Fibroblast of skin of left quadriceps (primary cell): ENCODE measurements at regions not wholly inside any gene's neighbourhood (a gene's known extent, or its start where the extent isn't known, plus 50 kb on each side); places are given as distances from the start of the nearest gene placed in this dataset.
"Not testable (repeated sequence)": the region's sequence is repeated elsewhere in the genome, so short reads cannot be mapped to it uniquely, and the experiment has no call there.

Source experiments
- DNase-seq, 2 experiments: peaks; one replicate each; pipeline ENCODE4 v3.0.0-alpha.2; 2013; ENCODE audit warnings: low read depth in 2 of 2

DNA sequence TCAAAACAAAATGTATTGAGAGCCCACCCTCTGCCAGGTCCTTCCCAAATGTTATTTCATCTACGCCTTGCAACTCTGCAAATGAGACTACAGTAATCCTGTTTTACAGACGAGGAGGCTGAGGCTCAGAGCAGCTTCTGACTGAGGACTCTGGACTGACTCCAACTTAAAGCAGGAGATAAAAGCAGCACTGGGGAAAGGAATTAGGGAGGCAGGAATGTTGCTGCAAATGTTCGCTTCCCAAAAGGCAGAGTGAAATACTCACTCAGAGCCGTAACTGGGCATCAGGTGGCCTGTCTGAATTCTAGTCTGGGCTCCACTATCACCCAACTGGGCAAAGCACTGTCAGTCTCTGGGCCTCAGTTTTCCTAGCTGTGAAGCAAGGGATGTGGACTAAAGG, 94.7 kb upstream of the SRD5A3 start:
- DNase-seq: no peak

DNA sequence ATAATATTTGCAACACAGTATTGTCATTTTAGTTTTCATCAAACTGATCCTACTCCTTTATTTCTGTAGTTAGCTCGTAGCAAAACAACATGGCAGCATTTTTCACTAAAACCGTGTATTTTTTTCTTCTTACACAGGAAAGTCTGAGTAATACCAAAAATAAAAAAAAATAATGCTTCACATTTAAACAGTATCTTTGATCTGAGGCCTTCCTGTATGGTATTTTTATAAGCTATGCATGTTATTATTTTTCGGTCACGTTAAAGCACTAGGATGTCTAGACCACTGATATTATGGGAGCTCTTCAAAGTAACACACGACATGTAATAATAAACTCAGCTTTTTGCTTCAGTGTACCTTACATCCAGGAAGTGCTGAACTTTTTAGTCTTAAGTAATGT, 94.1 kb upstream of the SRD5A3 start:
- DNase-seq: no peak

DNA sequence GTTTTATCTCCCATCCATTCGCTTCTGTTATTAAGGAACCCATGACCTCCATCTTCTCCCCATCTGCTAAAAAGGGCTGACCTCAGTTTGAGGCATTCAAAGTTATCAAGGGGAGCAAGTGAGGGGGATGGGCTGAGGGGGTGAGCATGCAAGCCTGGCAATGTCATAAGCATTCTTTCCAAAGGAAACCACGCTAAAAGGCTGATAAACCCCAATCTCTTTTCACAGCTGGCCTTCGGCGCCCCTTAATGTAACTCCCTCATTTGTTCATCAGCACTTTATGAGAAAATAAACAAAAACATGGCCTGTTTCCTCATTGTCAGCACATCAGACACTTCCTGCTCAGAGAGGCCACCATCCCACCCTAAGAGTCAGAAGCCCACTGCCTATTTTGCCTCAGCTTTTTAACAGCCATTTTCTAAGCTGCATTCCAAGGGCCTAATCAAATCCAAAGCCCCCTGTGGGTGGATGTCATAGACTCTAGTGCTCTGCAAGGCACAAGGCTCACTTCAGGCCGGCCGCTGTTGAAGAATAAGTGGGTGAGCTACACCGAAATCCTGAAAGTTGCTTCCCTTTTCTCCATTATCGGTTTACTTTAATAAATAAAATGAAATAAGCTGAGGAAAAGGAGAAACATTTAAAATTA, 92.0 kb upstream of the SRD5A3 start:
- DNase-seq: no peak

DNA sequence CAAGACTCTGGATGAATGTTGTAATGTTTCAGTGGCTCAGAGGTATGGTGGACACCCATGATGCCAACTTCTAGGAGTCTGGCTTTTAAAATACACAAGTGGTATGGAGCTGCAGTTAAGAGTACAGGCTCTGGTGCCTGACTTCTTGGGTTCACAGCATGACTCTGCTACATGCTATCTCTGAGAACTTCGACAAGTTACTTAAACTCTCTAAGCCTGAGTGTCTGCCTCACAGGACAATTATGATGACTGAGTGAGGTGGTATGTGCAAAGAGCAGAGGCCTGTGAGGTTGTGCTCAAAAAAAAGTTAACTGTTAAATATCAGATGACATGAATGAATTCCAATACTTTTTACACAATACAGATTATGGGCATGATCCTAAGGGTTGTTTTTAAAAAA, 90.9 kb upstream of the SRD5A3 start:
- DNase-seq: peak; percentile 39 to 43

DNA sequence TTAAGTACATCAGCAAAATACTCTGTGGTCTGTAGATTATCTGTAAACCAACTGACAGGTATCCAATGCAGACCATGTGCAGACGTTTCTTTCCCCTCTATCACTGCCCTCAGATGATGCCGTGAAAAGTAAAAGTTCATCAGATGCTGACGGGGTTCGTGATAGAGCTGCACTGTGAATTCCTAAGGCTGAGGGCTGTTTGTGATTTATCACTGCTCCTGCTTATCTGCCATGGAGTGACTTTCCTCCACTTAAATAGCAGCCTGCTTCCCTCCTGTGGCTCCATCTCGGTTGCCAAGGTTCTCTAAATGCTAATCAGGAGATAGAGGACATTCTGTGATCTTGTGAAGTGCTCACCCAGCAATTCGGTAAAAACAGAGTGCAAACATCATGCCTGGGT, 89.3 kb upstream of the SRD5A3 start:
- no peak for DNase-seq

DNA sequence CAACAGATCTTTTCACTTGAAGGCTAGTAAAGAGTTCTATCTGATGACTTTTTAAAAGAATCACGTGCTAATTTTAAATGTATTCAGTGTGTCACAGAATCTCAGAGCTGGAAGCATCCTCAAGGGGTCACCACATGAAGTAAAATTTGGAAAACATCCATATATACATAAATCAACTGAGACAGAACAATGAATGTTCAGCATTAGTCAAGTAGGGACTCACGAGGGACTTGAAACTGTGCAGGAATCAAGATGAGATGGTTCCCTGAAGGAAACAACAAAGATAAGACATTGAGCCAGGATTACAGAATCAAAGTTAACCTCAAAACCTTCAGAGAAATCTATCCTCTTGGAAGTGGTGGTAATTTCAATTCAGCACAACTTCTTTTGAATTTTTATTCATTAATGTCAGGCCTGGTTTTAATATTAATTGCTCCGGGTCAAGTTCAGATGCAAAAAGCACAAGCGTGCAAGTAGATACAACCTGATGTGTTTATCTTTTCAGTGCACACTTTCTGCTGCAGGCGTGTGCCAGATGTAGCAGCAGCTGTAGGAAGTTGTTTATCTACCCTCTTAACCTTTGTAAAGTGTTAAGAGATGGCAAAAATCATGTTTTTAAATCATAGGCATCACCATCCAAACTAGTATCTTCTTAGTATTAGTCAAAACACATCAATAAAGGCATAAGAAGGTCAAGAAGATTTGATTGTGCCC, 87.7 kb upstream of the SRD5A3 start:
- no peak for DNase-seq

DNA sequence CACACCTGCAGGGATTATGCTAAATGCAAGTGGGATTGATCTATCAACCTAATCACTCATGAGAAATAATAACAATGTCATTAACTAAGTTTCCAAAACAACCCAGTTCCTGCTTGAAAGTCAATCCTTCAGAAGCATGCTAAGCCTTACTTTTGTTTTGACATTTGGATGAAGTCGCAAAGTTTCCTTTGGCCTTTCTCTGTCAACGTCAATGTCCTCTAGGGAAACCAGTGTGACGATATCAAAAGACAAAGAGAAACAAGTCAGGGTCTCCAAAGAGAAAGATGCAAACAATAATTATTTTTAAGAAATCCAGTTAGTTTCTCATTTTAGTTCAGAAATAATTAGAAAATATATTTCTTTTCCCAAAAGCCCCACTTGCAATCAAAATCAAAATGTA, 86.7 kb upstream of the SRD5A3 start:
- no peak for DNase-seq

DNA sequence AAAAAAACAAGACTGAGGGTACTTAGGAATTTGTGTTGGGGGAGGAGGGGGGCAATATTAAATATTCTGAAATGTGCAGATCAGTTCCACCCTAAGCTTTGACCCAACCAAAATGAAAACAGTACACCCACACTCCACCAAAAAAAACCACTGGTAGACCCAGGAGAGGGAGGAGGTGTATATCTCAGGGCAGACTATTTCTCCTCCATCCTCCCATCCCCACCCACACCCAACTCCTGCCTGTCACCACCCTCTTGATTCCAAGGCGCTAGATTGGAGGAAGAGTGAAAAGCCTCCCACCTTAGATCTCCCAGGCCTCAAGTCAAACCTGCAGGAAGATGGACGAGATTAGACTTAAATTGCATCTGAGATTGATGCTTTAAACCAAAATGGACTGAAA, 76.6 kb upstream of the SRD5A3 start:
- no peak for DNase-seq

DNA sequence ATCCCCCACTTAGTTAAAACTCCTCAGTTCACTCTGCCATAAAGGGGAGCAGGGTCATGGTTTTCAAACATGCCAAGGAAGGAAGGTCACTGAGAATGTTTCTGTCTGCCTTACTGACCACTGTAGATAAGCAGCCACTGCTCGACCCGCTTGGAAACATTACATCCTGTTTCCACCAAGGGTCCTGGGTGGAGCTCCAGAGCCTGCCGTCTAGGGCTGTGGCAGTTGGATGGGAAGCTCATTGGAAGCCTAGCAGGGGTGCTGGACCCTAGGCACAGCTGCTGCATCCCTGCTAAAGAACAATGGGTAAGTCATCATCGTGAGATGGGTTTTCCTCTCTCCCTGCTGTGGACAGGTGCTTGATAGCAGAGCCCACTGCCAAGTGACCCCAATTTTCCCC, 76.0 kb upstream of the SRD5A3 start:
- DNase-seq: no peak

DNA sequence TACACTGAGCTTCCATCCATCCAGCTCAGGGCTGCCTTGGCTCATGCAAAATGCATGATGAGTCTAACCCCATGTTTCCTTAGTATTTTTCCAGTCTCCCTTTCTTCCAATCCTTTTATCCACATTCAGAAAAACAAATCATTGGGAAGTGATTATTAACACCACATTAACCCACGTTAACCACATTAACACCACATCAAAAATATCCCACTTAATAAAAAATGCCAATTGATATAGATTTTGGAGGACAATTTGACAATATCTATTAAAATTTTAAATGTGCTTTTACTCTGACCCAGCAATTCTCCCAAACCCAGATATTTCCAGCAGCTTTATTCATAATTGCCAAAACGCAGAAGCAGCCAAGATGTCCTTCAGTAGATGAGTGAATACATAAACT, 75.6 kb upstream of the SRD5A3 start:
- no peak for DNase-seq

DNA sequence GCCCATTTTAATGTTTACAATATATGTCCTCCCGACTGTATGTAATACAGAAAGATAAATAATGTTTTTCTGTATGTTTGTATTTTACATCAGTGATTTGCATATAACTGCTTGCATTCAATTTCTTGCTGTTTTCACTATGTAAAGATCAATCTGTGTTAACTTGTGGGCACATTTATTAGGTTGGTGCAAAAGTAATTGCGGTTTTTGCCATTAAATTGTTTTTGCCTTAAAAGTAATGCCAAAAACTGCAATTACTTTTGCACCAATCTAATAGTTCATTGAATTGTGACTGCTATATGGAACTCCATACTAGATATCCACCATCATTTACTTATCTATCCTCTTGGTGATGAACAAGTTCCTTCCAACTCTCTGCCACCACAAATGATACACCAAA, 73.9 kb upstream of the SRD5A3 start:
- DNase-seq: no peak

DNA sequence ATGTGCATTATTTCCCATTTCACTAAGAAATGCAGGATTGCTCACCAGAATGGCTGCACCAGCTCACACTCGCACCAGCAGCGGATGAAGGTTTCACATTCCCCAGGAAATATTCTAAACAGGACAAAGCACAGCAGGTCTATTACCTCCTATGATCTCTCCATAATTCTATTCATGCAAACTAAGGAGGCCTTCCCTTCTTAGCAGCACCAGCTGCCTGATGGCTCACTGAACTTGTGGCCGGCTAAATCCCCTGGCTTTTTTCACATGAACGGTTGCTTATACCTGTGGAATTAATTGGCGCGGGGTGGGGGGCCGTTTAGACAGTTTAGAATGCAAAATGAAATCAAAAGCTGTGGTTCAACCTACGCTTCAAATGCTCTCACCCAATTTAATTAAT, 73.5 kb upstream of the SRD5A3 start:
- no peak for DNase-seq

DNA sequence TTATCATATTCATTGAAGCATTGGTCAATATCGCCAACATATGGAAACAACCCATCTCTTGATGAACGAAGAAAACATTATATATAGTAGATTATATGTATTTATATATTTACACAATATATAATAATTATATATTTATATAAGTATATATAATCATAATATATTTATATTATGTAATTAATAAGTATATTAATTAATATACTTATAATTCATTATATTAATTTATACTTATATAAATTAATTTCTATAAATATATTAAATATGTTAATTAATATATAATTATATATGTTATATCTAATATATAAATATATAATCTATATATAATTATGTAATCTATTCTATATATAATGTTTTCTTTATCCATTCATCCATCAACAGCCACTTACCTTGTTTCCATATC, 69.0 kb upstream of the SRD5A3 start:
- no peak for DNase-seq

DNA sequence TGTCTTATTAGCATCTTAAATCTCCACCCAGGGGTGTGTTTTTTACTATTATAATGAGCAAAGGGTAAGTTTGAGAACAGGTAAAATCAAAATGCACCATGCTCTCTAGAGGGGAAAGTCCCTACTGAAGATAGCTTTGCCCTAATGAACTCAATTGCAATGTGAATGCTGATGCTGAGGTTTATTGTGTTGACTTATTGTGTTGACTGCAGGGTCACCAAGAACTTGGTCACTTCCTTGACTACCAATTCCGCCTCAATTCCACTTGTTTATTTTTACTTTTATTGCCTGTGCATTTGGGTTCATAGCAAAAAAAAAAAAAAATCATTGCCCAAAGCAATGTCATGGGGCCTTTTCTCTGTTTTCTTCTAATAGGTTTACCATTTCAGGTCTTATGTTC, 67.7 kb upstream of the SRD5A3 start:
- no peak for DNase-seq

DNA sequence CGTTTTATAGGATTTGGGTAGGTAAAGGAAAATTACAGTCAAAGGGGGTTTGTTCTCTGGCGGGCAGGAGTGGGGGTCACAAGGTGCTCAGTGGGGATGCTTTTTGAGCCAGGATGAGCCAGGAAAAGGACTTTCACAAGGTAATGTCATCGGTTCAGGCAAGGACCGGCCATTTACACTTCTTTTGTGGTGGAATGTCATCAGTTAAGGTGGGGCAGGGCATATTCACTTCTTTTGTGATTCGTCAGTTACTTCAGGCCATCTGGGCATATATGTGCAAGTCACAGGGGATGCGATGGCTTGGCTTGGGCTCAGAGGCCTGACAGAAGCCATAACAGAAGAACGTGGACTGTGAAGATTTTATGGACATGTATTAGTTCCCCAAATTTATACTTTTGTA, 65.6 kb upstream of the SRD5A3 start:
- DNase-seq: not testable (repeated sequence)

DNA sequence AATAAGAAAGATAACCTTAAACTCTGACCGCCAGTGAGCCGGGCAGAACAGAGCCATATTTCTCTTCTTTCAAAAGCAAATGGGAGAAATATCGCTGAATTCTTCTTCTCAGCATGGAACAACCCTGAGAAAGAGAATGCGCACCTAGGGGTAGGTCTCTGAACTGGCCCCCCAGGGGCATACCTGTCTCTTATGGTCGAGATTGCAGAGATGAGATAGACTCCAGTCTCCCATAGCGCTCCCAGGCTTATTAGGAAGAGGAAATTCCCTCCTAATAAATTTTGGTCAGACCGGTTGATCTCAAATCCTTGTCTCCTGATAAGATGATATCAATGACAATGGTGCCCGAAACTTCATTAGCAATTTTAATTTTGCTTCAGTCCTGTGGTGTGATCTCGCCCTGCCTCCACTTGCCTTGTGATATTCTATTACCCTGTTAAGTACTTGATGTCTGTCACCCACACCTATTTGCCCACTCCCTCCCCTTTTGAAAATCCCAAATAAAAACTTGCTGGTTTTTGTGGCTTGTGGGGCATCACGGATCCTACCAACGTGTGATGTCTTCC, 64.8 kb upstream of the SRD5A3 start:
- not testable (repeated sequence) for DNase-seq

DNA sequence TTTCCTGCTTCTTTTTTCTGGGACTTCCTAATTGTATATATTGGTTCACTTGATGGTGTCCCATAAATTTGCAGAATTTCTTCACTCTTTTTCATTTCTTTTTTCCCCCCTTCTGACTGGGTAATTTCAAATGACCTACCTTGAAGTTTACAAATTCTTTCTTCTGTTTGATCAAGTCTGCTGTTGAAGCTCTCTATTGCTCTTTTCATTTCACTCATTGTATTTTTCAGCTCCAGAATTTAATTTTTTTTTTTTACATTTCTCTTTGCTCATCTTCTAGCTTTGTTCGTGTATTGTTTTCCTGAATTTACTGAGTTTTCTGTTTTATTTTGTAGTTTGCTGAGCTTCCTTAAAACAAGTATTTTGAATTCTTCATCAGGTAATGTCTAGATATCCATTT, 61.7 kb upstream of the SRD5A3 start:
- DNase-seq: no peak

DNA sequence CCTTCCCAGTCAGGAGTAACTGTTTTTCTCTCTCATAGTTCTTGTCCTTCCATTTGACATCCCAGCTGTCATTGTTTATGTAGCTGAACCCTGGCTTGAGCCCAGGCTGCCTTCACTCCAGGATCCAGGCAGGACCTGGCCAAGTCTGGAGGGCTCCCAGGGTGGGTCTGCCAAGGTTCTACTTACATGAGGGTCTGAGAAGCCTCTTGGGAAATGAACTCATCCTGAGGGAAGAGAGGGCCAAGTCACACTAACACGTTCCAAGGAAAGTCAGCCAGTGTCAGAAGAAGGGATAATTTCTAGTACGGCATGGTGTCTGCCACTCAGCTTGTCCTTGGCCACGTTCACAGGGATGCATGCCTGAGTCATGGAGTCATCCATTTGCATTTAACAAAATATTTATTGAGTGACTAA, 54.8 kb upstream of the SRD5A3 start:
- DNase-seq: no peak

DNA sequence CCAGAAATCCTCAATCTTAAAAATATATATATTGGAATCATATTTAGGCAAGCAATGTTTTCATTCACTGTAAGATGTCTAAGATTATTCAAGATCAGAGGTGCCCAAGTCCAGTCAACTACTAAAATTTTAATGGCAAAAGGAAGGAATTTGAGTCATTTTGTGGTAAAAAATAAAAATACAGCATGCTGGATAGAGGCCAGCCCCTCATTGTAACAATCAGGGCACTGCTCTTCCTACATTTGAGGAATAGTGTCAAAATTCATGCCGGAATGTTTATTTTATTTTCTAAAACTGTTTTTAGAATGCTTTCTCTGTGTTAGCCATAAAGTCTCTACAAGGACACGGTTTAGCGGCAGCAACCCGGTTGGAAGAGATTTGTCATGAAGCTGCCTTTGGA, 49.9 kb upstream of the SRD5A3 start:
- DNase-seq: no peak
